H9 (cell line): ENCODE measurements at regions not wholly inside any gene's neighbourhood (a gene's known extent, or its start where the extent isn't known, plus 50 kb on each side); places are given as distances from the start of the nearest gene placed in this dataset.

Source experiments
- DNase-seq: peaks from one replicate; pipeline ENCODE4 v3.0.0-alpha.2; 2017
- H2AFZ ChIP-seq: one replicate; pipeline ENCODE4 v1.6.1; 2013; ENCODE audit warnings: mild to moderate bottlenecking, low read length, control low read depth, moderate library complexity
- H2AK5ac ChIP-seq: 2 replicates; pipeline ENCODE4 v1.6.1; 2013; ENCODE audit warnings: low read length, control low read depth, mixed read lengths; ENCODE audit not compliant: insufficient read length
- H2BK120ac ChIP-seq: one replicate; pipeline ENCODE4 v1.6.1; 2013; ENCODE audit warnings: low read depth, mild to moderate bottlenecking, low read length, control low read depth, inconsistent platforms; ENCODE audit not compliant: poor library complexity, severe bottlenecking
- H2BK12ac ChIP-seq: 2 replicates; pipeline ENCODE4 v1.6.1; 2013; ENCODE audit warnings: low read length, control low read depth, mixed read lengths, low read depth; ENCODE audit not compliant: insufficient read length
- H2BK15ac ChIP-seq: 2 replicates; pipeline ENCODE4 v1.6.1; 2013; ENCODE audit warnings: low read depth, low read length, control low read depth
- H2BK20ac ChIP-seq: one replicate; pipeline ENCODE4 v1.6.1; 2013; ENCODE audit warnings: low read depth, mild to moderate bottlenecking, low read length, control low read depth, inconsistent platforms; ENCODE audit not compliant: poor library complexity, severe bottlenecking
- H2BK5ac ChIP-seq: 2 replicates; pipeline ENCODE4 v1.6.1; 2013; ENCODE audit warnings: low read length, control low read depth, mixed read lengths; ENCODE audit not compliant: insufficient read length
- H3K14ac ChIP-seq: 2 replicates; pipeline ENCODE4 v1.6.1; 2013; ENCODE audit warnings: low read length, control low read depth; ENCODE audit not compliant: insufficient read depth
- H3K18ac ChIP-seq: 2 replicates; pipeline ENCODE4 v1.6.1; 2013; ENCODE audit warnings: low read depth, mild to moderate bottlenecking, mixed read lengths, low read length, control low read depth; ENCODE audit not compliant: insufficient read length
- H3K23ac ChIP-seq: 2 replicates; pipeline ENCODE4 v1.6.1; 2013; ENCODE audit warnings: low read length, control low read depth, mixed read lengths, low read depth; ENCODE audit not compliant: insufficient read length
- H3K23me2 ChIP-seq: 2 replicates; pipeline ENCODE4 v1.6.1; 2013; ENCODE audit warnings: low read depth, mild to moderate bottlenecking, mixed read lengths, low read length, control low read depth; ENCODE audit not compliant: insufficient read length, poor library complexity, severe bottlenecking
- H3K27ac ChIP-seq: 2 replicates; pipeline ENCODE4 v1.5.1; 2013; ENCODE audit warnings: low read length, control low read depth, mixed read lengths, low read depth; ENCODE audit not compliant: insufficient read length
- H3K27me3 ChIP-seq: 2 replicates; pipeline ENCODE4 v1.6.1; 2013; ENCODE audit warnings: low read length, control low read depth, inconsistent platforms; ENCODE audit not compliant: insufficient read depth
- H3K4ac ChIP-seq: 2 replicates; pipeline ENCODE4 v1.6.1; 2013; ENCODE audit warnings: low read depth, mild to moderate bottlenecking, control low read depth, inconsistent platforms, low read length, moderate library complexity
- H3K4me1 ChIP-seq: 2 replicates; pipeline ENCODE4 v1.6.1; 2013; ENCODE audit warnings: low read length, control low read depth, inconsistent platforms; ENCODE audit not compliant: insufficient read depth
- H3K4me2 ChIP-seq: 2 replicates; pipeline ENCODE4 v1.6.1; 2013; ENCODE audit warnings: low read length, control low read depth, mixed read lengths; ENCODE audit not compliant: insufficient read length, insufficient read depth
- H3K56ac ChIP-seq: 2 replicates; pipeline ENCODE4 v1.6.1; 2013; ENCODE audit warnings: low read depth, mild to moderate bottlenecking, mixed read lengths, low read length, control low read depth; ENCODE audit not compliant: insufficient read length
- H3K79me1 ChIP-seq: 2 replicates; pipeline ENCODE4 v1.6.1; 2013; ENCODE audit warnings: low read depth, mild to moderate bottlenecking, moderate library complexity, low read length, control low read depth, inconsistent platforms; ENCODE audit not compliant: insufficient read depth, poor library complexity, severe bottlenecking
- H3K79me2 ChIP-seq: 2 replicates; pipeline ENCODE4 v1.6.1; 2013; ENCODE audit warnings: low read length, control low read depth, inconsistent platforms; ENCODE audit not compliant: insufficient read depth
- H3K9ac ChIP-seq: 2 replicates; pipeline ENCODE4 v1.6.1; 2013; ENCODE audit warnings: low read length, control low read depth, mixed read lengths; ENCODE audit not compliant: insufficient read length; ENCODE audit errors: extremely low read depth
- H3K9me3 ChIP-seq: one replicate; pipeline ENCODE4 v1.6.1; 2013; ENCODE audit warnings: low read depth, low read length, inconsistent platforms; ENCODE audit not compliant: control insufficient read depth
- H3T11ph ChIP-seq: one replicate; pipeline ENCODE4 v1.6.1; 2013; ENCODE audit warnings: mild to moderate bottlenecking, low read length, control low read depth, inconsistent platforms
- H4K20me1 ChIP-seq: one replicate; pipeline ENCODE4 v1.6.1; 2013; ENCODE audit not compliant: control insufficient read depth, insufficient read length, insufficient read depth
- H4K5ac ChIP-seq: 2 replicates; pipeline ENCODE4 v1.6.1; 2013; ENCODE audit warnings: low read depth, mild to moderate bottlenecking, mixed read lengths, low read length, control low read depth; ENCODE audit not compliant: insufficient read length
- H4K8ac ChIP-seq: replicated peaks from 2 replicates; pipeline ENCODE4 v1.6.1; 2013; ENCODE audit warnings: low read length, control low read depth, mixed read lengths, low read depth; ENCODE audit not compliant: insufficient read length
- H4K91ac ChIP-seq: 2 replicates; pipeline ENCODE4 v1.6.1; 2013; ENCODE audit warnings: low read depth, mild to moderate bottlenecking, moderate library complexity, mixed read lengths, low read length, control low read depth; ENCODE audit not compliant: insufficient read length
- H3K27ac Mint-ChIP-seq, 3 experiments: 2 replicates in 2 of 3; 3 replicates in 1 of 3; pipeline ENCODE4 v1.8.0; 2020 to 2021; ENCODE audit warnings: mixed read lengths in 3 of 3, mild to moderate bottlenecking in 1 of 3, moderate library complexity in 1 of 3
- H3K27me3 Mint-ChIP-seq: 2 replicates; pipeline ENCODE4 v1.8.0; 2021; ENCODE audit warnings: low read depth, mild to moderate bottlenecking, moderate library complexity, mixed read lengths
- H3K36me3 Mint-ChIP-seq, 3 experiments: 2 replicates in 2 of 3; 3 replicates in 1 of 3; pipeline ENCODE4 v1.8.0; 2020 to 2021; ENCODE audit warnings: low read depth in 3 of 3, mixed read lengths in 3 of 3; ENCODE audit not compliant: insufficient read depth in 1 of 3
- H3K4me1 Mint-ChIP-seq, 2 experiments: 2 replicates each; pipeline ENCODE4 v1.8.0; 2020; ENCODE audit warnings: mixed read lengths in 2 of 2
- H3K4me3 Mint-ChIP-seq, 2 experiments: 2 replicates in 1 of 2; 3 replicates in 1 of 2; pipeline ENCODE4 v1.8.0; 2020 to 2021; ENCODE audit warnings: mild to moderate bottlenecking in 2 of 2, mixed read lengths in 2 of 2, moderate library complexity in 1 of 2
- H3K9me3 Mint-ChIP-seq, 2 experiments: 2 replicates in 1 of 2; 3 replicates in 1 of 2; pipeline ENCODE4 v1.8.0; 2020; ENCODE audit warnings: mild to moderate bottlenecking in 2 of 2, mixed read lengths in 2 of 2, moderate library complexity in 1 of 2
- CTCF ChIP-seq: fragments of 200-600 bp; sonication (generic); conservative IDR thresholded peaks from 3 replicates; pipeline ENCODE4 v1.8.0; 2021; ENCODE audit warnings: antibody characterized with exemption, mild to moderate bottlenecking
- WGBS: extraction: QIAGEN DNeasy Blood & Tissue Kit; methylation state at CpG from one replicate; pipeline ENCODE4 v1.1.7; 2013; ENCODE audit warnings: missing lambda C conversion rate, low lambda C conversion rate, mixed read lengths; ENCODE audit not compliant: insufficient read length; ENCODE audit errors: extremely low coverage; 5-methylcytosine and 5-hydroxymethylcytosine counted together

GRCh38 chr17:27065588-27065987 is 228.3 kb upstream of the WSB1 start:
- WGBS: no CpG with 5 or more reads among the region's 4 CpGs

More at GRCh38 chr17:27065588-27065987, 228.3 kb upstream of the WSB1 start:
- Histone ChIP-seq H3K14ac (no peak overlapping the region), H4K8ac (no peak overlapping the region), H3K23me2 (no peaks in the 10 kb centered on the region), H4K20me1 (no peaks in the 10 kb centered on the region), H2BK15ac (no peak overlapping the region), H3K4me2 (no peak overlapping the region), H2AK5ac (no peak overlapping the region), H3K27me3 (no peaks in the 10 kb centered on the region), H3K27ac (no peak overlapping the region), H2BK5ac (no peak overlapping the region), H3K9ac (no peak overlapping the region), H3T11ph (no peak overlapping the region), H2AFZ (no peak overlapping the region), H3K79me1 (no peaks in the 10 kb centered on the region), H4K91ac (no peak overlapping the region), H4K5ac (no peak overlapping the region), H3K23ac (no peak overlapping the region), H3K18ac (no peak overlapping the region), H3K4me1 (no peaks in the 10 kb centered on the region), H2BK20ac (no peak overlapping the region), H2BK12ac (no peak overlapping the region), H3K79me2 (no peaks in the 10 kb centered on the region), H2BK120ac (no peak overlapping the region), H3K9me3 (peaks cover 81% of the 10 kb centered on the region), H3K56ac (no peak overlapping the region), H3K4ac (no peak overlapping the region)
- H3K27ac Mint-ChIP-seq: no peak overlapping the region
- TF ChIP-seq CTCF: no peak
- DNase-seq: no peak
- H3K4me3 Mint-ChIP-seq: no peak overlapping the region
- peaks cover 7 to 28% (median 9%) of the 10 kb centered on the region in 3 experiments; a peak in 5 of 7 replicates for H3K36me3 Mint-ChIP-seq
- peaks cover 88 to 90% of the 10 kb centered on the region in 2 experiments for H3K9me3 Mint-ChIP-seq
- no peaks in the 10 kb centered on the region for H3K4me1 Mint-ChIP-seq
- no peaks in the 10 kb centered on the region for H3K27me3 Mint-ChIP-seq
